Esophagus (tissue), 2 donors: ENCODE measurements at regions not wholly inside any gene's neighbourhood (a gene's known extent, or its start where the extent isn't known, plus 50 kb on each side); places are given as distances from the start of the nearest gene placed in this dataset.

Experiments
- H3K27ac ChIP-seq, 2 donors: one replicate each; pipeline ENCODE4 v1.5.1; 2013; ENCODE audit warnings: low read depth in 2 of 2, mild to moderate bottlenecking in 2 of 2, inconsistent platforms in 1 of 2, low read length in 1 of 2, moderate library complexity in 1 of 2
- H3K27me3 ChIP-seq, 2 donors: one replicate each; pipeline ENCODE4 v1.6.1; 2013; ENCODE audit warnings: low read length in 2 of 2, control low read depth in 1 of 2, mild to moderate bottlenecking in 1 of 2; ENCODE audit not compliant: insufficient read depth in 2 of 2, control insufficient read depth in 1 of 2
- H3K36me3 ChIP-seq, 2 donors: one replicate each; pipeline ENCODE4 v1.6.1; 2013; ENCODE audit warnings: low read length in 1 of 2; ENCODE audit not compliant: control insufficient read depth in 2 of 2, insufficient read depth in 2 of 2
- H3K4me1 ChIP-seq, 2 donors: one replicate each; pipeline ENCODE4 v1.6.1; 2013; ENCODE audit warnings: low read length in 1 of 2; ENCODE audit not compliant: control insufficient read depth in 2 of 2, insufficient read depth in 2 of 2
- H3K4me3 ChIP-seq, 2 donors: one replicate each; pipeline ENCODE4 v1.5.1; 2013; ENCODE audit warnings: low read length in 2 of 2, mild to moderate bottlenecking in 2 of 2, low read depth in 1 of 2, moderate library complexity in 1 of 2
- H3K9me3 ChIP-seq, 2 donors: one replicate each; pipeline ENCODE4 v1.6.1; 2013; ENCODE audit warnings: mild to moderate bottlenecking in 2 of 2, low read depth in 1 of 2, low read length in 1 of 2, moderate library complexity in 1 of 2; ENCODE audit not compliant: control insufficient read depth in 2 of 2, insufficient read depth in 1 of 2
- WGBS, 2 donors: extraction: QIAGEN DNeasy Blood & Tissue Kit; methylation state at CpG; one replicate each; pipeline ENCODE4 v1.1.7; 2013; 5-methylcytosine and 5-hydroxymethylcytosine counted together
- donor health status: healthy with polysubstance abuse.
- donor health status: Bipolar disorder and iron deficiency.

DNA sequence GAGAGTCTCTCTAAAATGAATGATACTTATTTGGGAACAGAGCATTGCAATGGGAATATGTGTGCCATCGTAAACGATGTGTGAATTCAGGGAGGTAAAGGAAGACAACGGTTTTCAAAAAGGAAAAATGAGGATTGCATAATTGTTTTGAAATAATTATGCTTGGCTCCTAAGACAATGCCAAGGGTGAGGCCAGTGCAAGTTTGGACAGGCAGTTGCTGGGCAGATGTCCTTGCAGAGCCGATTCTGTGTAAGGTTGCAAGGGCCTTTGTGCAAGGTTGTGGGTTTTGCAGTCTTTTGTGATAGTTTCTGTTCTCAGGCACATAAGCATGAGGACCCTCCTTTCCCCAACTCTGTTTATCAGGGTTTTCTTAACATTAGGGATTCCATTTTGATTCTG, 70.0 kb upstream of the ZNF236 start:
- 68 to 75% methylated on average over 4 of the region's 4 CpGs for WGBS, 2 donors
- H3K4me3 ChIP-seq: no peak overlapping the region
- no peak overlapping the region for H3K27ac ChIP-seq

GRCh38 chr18:76750917-76751890, 71.2 kb upstream of the ZNF236 start:
- H3K36me3 ChIP-seq: no peaks in the 10 kb centered on the region
- WGBS, 2 donors: 86 to 91% methylated on average over 5 of the region's 5 CpGs
- peaks cover 5 to 6% of the 10 kb centered on the region in 2 donors for H3K9me3 ChIP-seq
- no peak overlapping the region for H3K27ac ChIP-seq
- H3K27me3 ChIP-seq: no peaks in the 10 kb centered on the region
- H3K4me3 ChIP-seq: no peak overlapping the region
- H3K4me1 ChIP-seq: no peaks in the 10 kb centered on the region

More for the DNA sequence above, 70.0 kb upstream of the ZNF236 start:
- no peaks in the 10 kb centered on the region for H3K4me1 ChIP-seq
- H3K9me3 ChIP-seq: peaks cover 5 to 6% of the 10 kb centered on the region in 2 donors
- H3K36me3 ChIP-seq: no peaks in the 10 kb centered on the region
- no peaks in the 10 kb centered on the region for H3K27me3 ChIP-seq

GRCh38 chr18:76750269-76750668, 72.1 kb upstream of the ZNF236 start:
- Histone ChIP-seq H3K27me3 (no peaks in the 10 kb centered on the region), H3K9me3 (peaks cover 5 to 6% of the 10 kb centered on the region in 2 donors), H3K36me3 (no peaks in the 10 kb centered on the region), H3K27ac (no peak overlapping the region), H3K4me1 (no peaks in the 10 kb centered on the region), H3K4me3 (no peak overlapping the region)

DNA sequence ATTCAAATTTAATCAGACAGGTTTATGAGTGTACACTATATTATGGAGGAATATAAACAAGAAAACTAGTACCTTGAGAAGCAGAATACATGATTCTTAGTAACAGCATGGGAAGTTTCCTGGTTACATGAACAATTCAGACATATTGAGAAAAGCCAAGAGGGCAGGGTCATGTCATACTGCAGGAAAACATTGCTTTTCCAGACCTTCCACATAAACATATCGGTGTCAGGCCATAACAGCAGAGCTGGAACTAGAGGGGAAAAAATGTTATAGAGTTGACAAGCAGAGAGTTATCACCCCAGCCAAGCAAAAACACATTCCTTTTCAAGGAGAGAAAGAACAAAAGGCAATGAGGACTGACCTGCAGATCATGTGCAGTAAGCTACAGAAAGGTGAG, 74.7 kb upstream of the ZNF236 start:
- no peaks in the 10 kb centered on the region for H3K4me1 ChIP-seq
- no peak overlapping the region for H3K27ac ChIP-seq
- 74 to 81% methylated on average over 1 of the region's 1 CpG for WGBS, 2 donors
- H3K9me3 ChIP-seq: peaks cover 5 to 6% of the 10 kb centered on the region in 2 donors
- no peak overlapping the region for H3K4me3 ChIP-seq
- no peaks in the 10 kb centered on the region for H3K27me3 ChIP-seq
- H3K36me3 ChIP-seq: no peaks in the 10 kb centered on the region

- no peak overlapping the region for H3K4me3 ChIP-seq
- H3K27me3 ChIP-seq: no peaks in the 10 kb centered on the region
- no peaks in the 10 kb centered on the region for H3K36me3 ChIP-seq
- 71 to 74% methylated on average over 3 of the region's 3 CpGs for WGBS, 2 donors
- no peak overlapping the region for H3K27ac ChIP-seq
- H3K9me3 ChIP-seq: no peaks in the 10 kb centered on the region
- H3K4me1 ChIP-seq: no peaks in the 10 kb centered on the region
These were observed 81.0 kb upstream of the ZNF236 start for GRCh38 chr18:76741346-76741745.

GRCh38 chr18:76736309-76736708, 86.0 kb upstream of the ZNF236 start:
- no peaks in the 10 kb centered on the region for H3K36me3 ChIP-seq

GRCh38 chr18:76730901-76731300, 91.5 kb upstream of the ZNF236 start:
- Histone ChIP-seq H3K4me3 (no peak overlapping the region), H3K9me3 (no peaks in the 10 kb centered on the region), H3K36me3 (no peaks in the 10 kb centered on the region), H3K27me3 (no peaks in the 10 kb centered on the region), H3K4me1 (no peaks in the 10 kb centered on the region), H3K27ac (no peak overlapping the region)
- 42 to 52% methylated on average over 2 of the region's 2 CpGs for WGBS, 2 donors

More at GRCh38 chr18:76736309-76736708, 86.0 kb upstream of the ZNF236 start:
- 91 to 92% methylated on average over 18 of the region's 18 CpGs for WGBS, 2 donors
- Histone ChIP-seq H3K27me3 (no peaks in the 10 kb centered on the region), H3K27ac (no peak overlapping the region), H3K9me3 (no peaks in the 10 kb centered on the region), H3K4me1 (no peaks in the 10 kb centered on the region), H3K4me3 (no peak overlapping the region)

DNA sequence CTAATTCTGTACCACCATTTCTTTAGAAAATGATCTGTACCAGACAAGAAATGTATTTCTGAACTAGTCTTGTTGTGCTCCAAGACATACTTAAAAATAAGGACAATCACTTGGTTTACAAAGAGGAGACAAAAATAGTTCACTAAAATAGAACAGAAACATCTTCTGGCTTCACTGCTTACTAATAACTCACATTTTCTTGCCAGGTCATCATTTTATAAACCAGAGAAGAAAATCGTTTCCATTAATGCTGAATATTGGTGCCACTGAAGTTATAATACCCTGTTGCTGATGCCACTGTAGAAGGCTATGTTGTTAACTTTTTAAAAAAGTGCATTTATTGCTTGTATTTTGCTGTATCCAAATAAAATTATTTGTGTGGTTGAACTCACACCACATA, 94.8 kb upstream of the ZNF236 start:
- H3K27me3 ChIP-seq: no peaks in the 10 kb centered on the region
- WGBS, 2 donors: 60 to 71% methylated on average over 1 of the region's 1 CpG
- no peaks in the 10 kb centered on the region for H3K36me3 ChIP-seq
- H3K27ac ChIP-seq: no peak overlapping the region
- H3K4me1 ChIP-seq: no peaks in the 10 kb centered on the region
- no peak overlapping the region for H3K4me3 ChIP-seq
- H3K9me3 ChIP-seq: no peaks in the 10 kb centered on the region

GRCh38 chr18:76725445-76725844, 96.9 kb upstream of the ZNF236 start:
- Histone ChIP-seq H3K27ac (no peak overlapping the region), H3K4me3 (no peak overlapping the region), H3K4me1 (no peaks in the 10 kb centered on the region), H3K36me3 (no peaks in the 10 kb centered on the region), H3K9me3 (no peaks in the 10 kb centered on the region), H3K27me3 (no peaks in the 10 kb centered on the region)
- 34 to 36% methylated on average over 2 of the region's 2 CpGs for WGBS, 2 donors
